KMS-11 (cell line): ENCODE measurements at regions not wholly inside any gene's neighbourhood (a gene's known extent, or its start where the extent isn't known, plus 50 kb on each side); places are given as distances from the start of the nearest gene placed in this dataset.

Experiments
- H2AFZ ChIP-seq: fragments of 200-600 bp; sonication (generic); 2 replicates; pipeline ENCODE4 v1.6.1; 2016; ENCODE audit warnings: antibody characterized with exemption, mixed run types, low read depth
- H3K27ac ChIP-seq: fragments of 200-600 bp; sonication (generic); 2 replicates; pipeline ENCODE4 v1.6.1; 2016; ENCODE audit warnings: mild to moderate bottlenecking, mixed run types
- H3K27me3 ChIP-seq: fragments of 200-600 bp; sonication (generic); 2 replicates; pipeline ENCODE4 v1.6.1; 2017; ENCODE audit warnings: mild to moderate bottlenecking, low read depth, mixed run types, moderate library complexity; ENCODE audit not compliant: insufficient read depth
- H3K36me3 ChIP-seq: fragments of 200-600 bp; sonication (generic); 2 replicates; pipeline ENCODE4 v1.6.1; 2017; ENCODE audit warnings: mild to moderate bottlenecking, mixed run types; ENCODE audit not compliant: insufficient read depth
- H3K4me1 ChIP-seq: fragments of 200-600 bp; sonication (generic); 2 replicates; pipeline ENCODE4 v1.6.1; 2016; ENCODE audit warnings: mild to moderate bottlenecking, low read depth, mixed run types; ENCODE audit not compliant: poor library complexity, severe bottlenecking
- H3K4me2 ChIP-seq: fragments of 200-600 bp; sonication (generic); 2 replicates; pipeline ENCODE4 v1.7.0; 2016; ENCODE audit warnings: mild to moderate bottlenecking, mixed run types
- H3K4me3 ChIP-seq: fragments of 200-600 bp; sonication (generic); IDR thresholded peaks from 2 replicates; pipeline ENCODE4 v1.6.1; 2017; ENCODE audit warnings: low read depth, low read length, mixed read lengths; ENCODE audit not compliant: insufficient read depth
- H3K79me2 ChIP-seq: fragments of 200-600 bp; sonication (generic); 2 replicates; pipeline ENCODE4 v1.6.1; 2016; ENCODE audit warnings: low read depth, mixed run types; ENCODE audit not compliant: insufficient read depth
- H3K9ac ChIP-seq: fragments of 200-600 bp; sonication (generic); 2 replicates; pipeline ENCODE4 v1.6.1; 2016; ENCODE audit warnings: mild to moderate bottlenecking, mixed run types
- H4K20me1 ChIP-seq: fragments of 200-600 bp; sonication (generic); 2 replicates; pipeline ENCODE4 v1.6.1; 2016; ENCODE audit warnings: mild to moderate bottlenecking, mixed run types; ENCODE audit not compliant: insufficient read depth
- TF ChIP-seq, protein P1 (sequence below): fragments of 200-600 bp; sonication (generic); conservative IDR thresholded peaks from 2 replicates; pipeline ENCODE4 v1.6.1; 2017; ENCODE audit warnings: low read depth, mild to moderate bottlenecking, antibody characterized with exemption, low read length, moderate library complexity, mixed read lengths

DNA sequence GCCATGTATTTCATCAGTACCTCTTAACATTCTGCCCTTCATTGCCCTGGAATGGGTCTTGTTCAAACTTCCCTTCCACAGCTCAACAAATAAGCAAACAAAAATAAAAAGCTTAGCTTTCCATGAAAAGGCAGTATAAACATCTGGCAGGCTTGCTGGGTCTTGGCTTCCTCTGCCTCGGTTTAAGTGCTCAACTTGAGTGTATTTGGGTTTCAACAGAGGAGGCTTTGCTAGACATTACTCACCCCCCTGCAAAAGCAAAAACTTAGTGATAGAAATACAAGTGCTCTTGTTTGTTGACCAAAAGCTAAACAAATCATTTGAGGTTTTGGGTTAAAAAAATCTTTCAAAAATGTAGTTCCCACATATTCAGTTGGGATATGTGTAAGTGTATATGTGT, 518.5 kb downstream of the PLPP3 start:
- no peaks in the 10 kb centered on the region for H3K36me3 ChIP-seq
- no peak overlapping the region for H3K27ac ChIP-seq
- no peak overlapping the region for H3K9ac ChIP-seq

DNA sequence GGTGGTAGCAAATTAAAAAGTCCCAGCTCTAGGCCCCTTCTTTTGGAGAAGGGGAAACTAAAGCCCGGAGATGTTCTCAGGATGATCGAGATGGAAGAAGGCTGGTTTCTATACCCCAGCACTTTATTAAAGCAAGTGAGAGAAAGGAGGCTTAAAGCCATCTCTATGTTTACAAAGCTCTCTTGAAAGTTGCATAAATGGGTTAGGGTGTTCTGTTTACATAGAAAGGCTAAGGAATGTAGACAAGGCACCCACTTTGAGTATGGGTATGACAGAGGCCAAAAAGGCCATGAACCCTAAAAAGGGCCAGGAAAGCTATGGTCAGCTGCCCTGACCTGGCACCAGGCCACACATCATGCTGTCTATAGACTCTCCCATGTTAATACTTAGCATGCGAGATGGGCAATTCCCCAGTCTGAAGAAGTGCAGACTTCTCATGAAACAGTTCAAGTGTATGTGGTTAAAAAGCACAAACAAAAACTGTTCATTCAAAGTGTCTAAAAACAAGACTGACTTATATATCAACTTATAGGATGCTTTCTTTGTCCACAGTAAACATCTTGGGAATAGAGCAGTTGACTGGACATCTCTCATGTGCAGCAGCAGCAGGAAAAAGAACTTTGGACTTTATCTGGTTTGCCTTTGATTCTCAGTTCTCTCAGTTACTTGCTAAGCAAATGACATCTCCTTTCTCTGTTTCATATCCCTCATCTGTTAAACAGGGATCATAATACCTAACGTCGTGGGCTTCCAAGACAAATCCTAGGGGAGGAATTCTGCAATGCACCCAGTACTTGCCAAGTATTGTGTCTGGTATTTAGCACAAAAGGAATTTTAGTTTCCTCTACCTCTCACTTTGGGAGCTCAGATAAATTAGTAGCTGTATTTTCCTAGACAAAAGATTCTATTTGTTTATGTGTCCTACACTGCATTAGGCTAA, 521.6 kb downstream of the PLPP3 start:
- no peak overlapping the region for H3K27ac ChIP-seq

More for the DNA sequence above, 518.5 kb downstream of the PLPP3 start:
- Histone ChIP-seq H4K20me1 (no peaks in the 10 kb centered on the region), H3K4me1 (no peaks in the 10 kb centered on the region), H3K4me2 (no peak overlapping the region), H3K79me2 (no peaks in the 10 kb centered on the region), H2AFZ (no peak overlapping the region), H3K27me3 (no peaks in the 10 kb centered on the region), H3K4me3 (no peak overlapping the region)
- TF ChIP-seq, protein P1, sequence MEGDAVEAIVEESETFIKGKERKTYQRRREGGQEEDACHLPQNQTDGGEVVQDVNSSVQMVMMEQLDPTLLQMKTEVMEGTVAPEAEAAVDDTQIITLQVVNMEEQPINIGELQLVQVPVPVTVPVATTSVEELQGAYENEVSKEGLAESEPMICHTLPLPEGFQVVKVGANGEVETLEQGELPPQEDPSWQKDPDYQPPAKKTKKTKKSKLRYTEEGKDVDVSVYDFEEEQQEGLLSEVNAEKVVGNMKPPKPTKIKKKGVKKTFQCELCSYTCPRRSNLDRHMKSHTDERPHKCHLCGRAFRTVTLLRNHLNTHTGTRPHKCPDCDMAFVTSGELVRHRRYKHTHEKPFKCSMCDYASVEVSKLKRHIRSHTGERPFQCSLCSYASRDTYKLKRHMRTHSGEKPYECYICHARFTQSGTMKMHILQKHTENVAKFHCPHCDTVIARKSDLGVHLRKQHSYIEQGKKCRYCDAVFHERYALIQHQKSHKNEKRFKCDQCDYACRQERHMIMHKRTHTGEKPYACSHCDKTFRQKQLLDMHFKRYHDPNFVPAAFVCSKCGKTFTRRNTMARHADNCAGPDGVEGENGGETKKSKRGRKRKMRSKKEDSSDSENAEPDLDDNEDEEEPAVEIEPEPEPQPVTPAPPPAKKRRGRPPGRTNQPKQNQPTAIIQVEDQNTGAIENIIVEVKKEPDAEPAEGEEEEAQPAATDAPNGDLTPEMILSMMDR: no peak

DNA sequence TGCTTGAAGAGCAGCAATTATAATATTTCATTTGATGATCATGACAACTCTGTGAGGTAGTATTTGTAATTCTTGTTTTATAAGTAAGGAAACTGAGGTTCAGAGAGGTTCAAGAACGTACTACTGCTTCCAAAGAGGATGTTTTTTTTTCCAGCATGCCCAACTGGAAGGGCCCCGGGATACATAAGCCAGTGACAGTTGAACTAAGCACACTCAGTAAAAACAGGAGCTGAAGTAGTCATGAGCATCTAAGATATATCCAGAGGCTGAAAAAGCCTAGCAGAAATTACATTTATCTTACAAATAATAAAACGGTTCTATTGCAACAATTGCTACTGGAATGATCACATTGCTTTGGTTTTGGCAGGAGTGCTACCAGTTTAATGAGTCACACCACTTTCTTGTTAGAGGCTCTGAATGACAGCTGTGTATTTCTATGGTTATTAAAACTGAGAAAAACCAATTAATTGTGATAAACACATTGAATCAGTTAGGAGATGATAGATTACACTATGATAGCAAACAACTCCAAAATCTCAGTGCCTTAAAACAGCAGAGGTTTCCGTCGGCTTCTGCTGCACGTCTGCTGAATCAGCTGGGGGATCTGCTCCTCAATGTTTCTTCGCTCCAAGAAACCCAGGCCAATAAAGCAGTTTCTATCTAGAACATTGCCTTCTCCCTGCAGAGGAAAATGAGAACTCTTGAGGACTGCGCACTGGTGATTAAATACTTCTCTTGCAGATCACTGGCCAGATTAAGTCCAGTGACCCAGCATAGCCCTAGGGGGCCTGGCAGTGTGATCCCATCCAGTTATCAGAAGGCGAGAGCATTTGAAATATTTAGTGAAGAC, 522.7 kb downstream of the PLPP3 start:
- TF ChIP-seq, protein P1: no peak
- no peaks in the 10 kb centered on the region for H3K79me2 ChIP-seq
- H3K27ac ChIP-seq: no peak overlapping the region
- no peaks in the 10 kb centered on the region for H3K36me3 ChIP-seq
- H3K4me2 ChIP-seq: no peak overlapping the region
- no peaks in the 10 kb centered on the region for H3K4me1 ChIP-seq
- no peak overlapping the region for H3K4me3 ChIP-seq
- no peaks in the 10 kb centered on the region for H3K27me3 ChIP-seq
- H4K20me1 ChIP-seq: no peaks in the 10 kb centered on the region
- H2AFZ ChIP-seq: no peak overlapping the region
- H3K9ac ChIP-seq: no peak overlapping the region

More for the DNA sequence above, 521.6 kb downstream of the PLPP3 start:
- TF ChIP-seq, protein P1: no peak
- no peak overlapping the region for H3K9ac ChIP-seq
- H3K4me3 ChIP-seq: no peak overlapping the region
- H3K79me2 ChIP-seq: no peaks in the 10 kb centered on the region
- no peaks in the 10 kb centered on the region for H4K20me1 ChIP-seq
- H3K36me3 ChIP-seq: no peaks in the 10 kb centered on the region
- no peaks in the 10 kb centered on the region for H3K4me1 ChIP-seq
- H2AFZ ChIP-seq: no peak overlapping the region
- no peaks in the 10 kb centered on the region for H3K27me3 ChIP-seq
- no peak overlapping the region for H3K4me2 ChIP-seq

DNA sequence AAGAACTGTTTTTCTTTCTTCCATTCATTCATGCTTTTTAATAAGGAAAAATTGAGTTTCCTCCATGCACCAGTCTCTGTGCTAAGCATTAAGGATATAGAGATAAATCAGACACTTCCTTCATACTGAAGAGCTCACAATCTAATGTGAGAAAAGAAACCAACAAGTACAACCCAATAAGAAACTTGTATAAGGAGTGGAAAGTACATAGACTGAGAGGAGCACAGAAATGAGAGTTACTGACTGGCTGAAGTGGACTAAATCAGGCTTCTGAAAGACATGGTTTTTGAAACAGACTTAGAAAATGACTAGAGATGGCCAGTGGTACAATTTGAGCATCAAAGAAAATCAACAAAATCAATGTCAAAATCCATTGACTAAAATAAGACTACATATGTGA, 524.4 kb downstream of the PLPP3 start:
- Histone ChIP-seq H3K36me3 (no peaks in the 10 kb centered on the region), H4K20me1 (no peaks in the 10 kb centered on the region), H3K4me3 (no peak overlapping the region), H3K27ac (no peak overlapping the region), H3K4me1 (no peaks in the 10 kb centered on the region), H3K9ac (no peak overlapping the region), H3K4me2 (no peak overlapping the region), H3K79me2 (no peaks in the 10 kb centered on the region), H3K27me3 (no peaks in the 10 kb centered on the region), H2AFZ (no peak overlapping the region)
- TF ChIP-seq, protein P1: no peak
